ENCODE measurements at regions not wholly inside any gene's neighbourhood (a gene's known extent, or its start where the extent isn't known, plus 50 kb on each side); places are given as distances from the start of the nearest gene placed in this dataset.

- TF ChIP-seq CTCF (IDR thresholded peaks at IDR 0.05; ENCODE audit: insufficient read depth, low read length) = no peak
- TF ChIP-seq POLR2AphosphoS5 (IDR thresholded peaks at IDR 0.05; ENCODE audit: low read depth) = no peak
- no peak for TF ChIP-seq GABPA (IDR thresholded peaks at IDR 0.05; ENCODE audit: low read depth)
- no peak for TF ChIP-seq REST (IDR thresholded peaks at IDR 0.05; ENCODE audit: insufficient replicate concordance, low read depth)
- no peak for TF ChIP-seq SPI1 (IDR thresholded peaks at IDR 0.05; ENCODE audit: borderline replicate concordance, low read depth)
- no peak for DNase-seq (ENCODE audit: low read depth in 1 of 2, low spot score in 1 of 2)
- Histone ChIP-seq H3K27ac (replicated peaks) (no peak overlapping the region), H3K4me3 (replicated peaks; ENCODE audit: insufficient read depth, low read length) (no peak overlapping the region), H3K27me3 (ENCODE audit: insufficient read depth, poor library complexity, severe bottlenecking) (no peaks in the 10 kb centered on the region)
Observed at GRCh38 chr12:68402422-68402821, 70.3 kb upstream of the MDM1 start.

- no peaks in the 10 kb centered on the region for H3K27me3 ChIP-seq (ENCODE audit: insufficient read depth, poor library complexity, severe bottlenecking)
Observed at GRCh38 chr12:68403296-68403695, 71.1 kb upstream of the MDM1 start.

GRCh38 chr12:68403711-68404110 is 71.5 kb upstream of the MDM1 start:
- no peak overlapping the region for H3K4me3 ChIP-seq (replicated peaks; ENCODE audit: insufficient read depth, low read length)
- no peak for TF ChIP-seq SPI1 (IDR thresholded peaks at IDR 0.05; ENCODE audit: borderline replicate concordance, low read depth)
- TF ChIP-seq GABPA (IDR thresholded peaks at IDR 0.05; ENCODE audit: low read depth) = no peak
- no peak for TF ChIP-seq REST (IDR thresholded peaks at IDR 0.05; ENCODE audit: insufficient replicate concordance, low read depth)
- no peak for TF ChIP-seq CTCF (IDR thresholded peaks at IDR 0.05; ENCODE audit: insufficient read depth, low read length)
- TF ChIP-seq POLR2AphosphoS5 (IDR thresholded peaks at IDR 0.05; ENCODE audit: low read depth) = no peak
- H3K27me3 ChIP-seq (ENCODE audit: insufficient read depth, poor library complexity, severe bottlenecking) = no peaks in the 10 kb centered on the region
- DNase-seq (ENCODE audit: low read depth in 1 of 2, low spot score in 1 of 2) = no peak
- no peak overlapping the region for H3K27ac ChIP-seq (replicated peaks)

More at GRCh38 chr12:68403296-68403695, 71.1 kb upstream of the MDM1 start:
- DNase-seq (ENCODE audit: low read depth in 1 of 2, low spot score in 1 of 2) = no peak
- TF ChIP-seq POLR2AphosphoS5 (IDR thresholded peaks at IDR 0.05; ENCODE audit: low read depth) (no peak), REST (IDR thresholded peaks at IDR 0.05; ENCODE audit: insufficient replicate concordance, low read depth) (no peak), SPI1 (IDR thresholded peaks at IDR 0.05; ENCODE audit: borderline replicate concordance, low read depth) (no peak), CTCF (IDR thresholded peaks at IDR 0.05; ENCODE audit: insufficient read depth, low read length) (no peak), GABPA (IDR thresholded peaks at IDR 0.05; ENCODE audit: low read depth) (no peak)
- H3K27ac ChIP-seq (replicated peaks) = no peak overlapping the region
- no peak overlapping the region for H3K4me3 ChIP-seq (replicated peaks; ENCODE audit: insufficient read depth, low read length)
